HEK293 (cell line): ENCODE measurements at regions not wholly inside any gene's neighbourhood (a gene's known extent, or its start where the extent isn't known, plus 50 kb on each side); places are given as distances from the start of the nearest gene placed in this dataset.
A peak's percentile ranks its signal among the peaks of the same experiment; 100 is the strongest.

Experiments used
- CTCF ChIA-PET: fragments of 350-600 bp; formaldehyde crosslinking; extraction: SDS; loops from one replicate; lab custom pipeline; 2021; ENCODE audit warnings: antibody characterized with exemption; lab: Yijun Ruan, JAX
- POLR2A ChIA-PET: fragments of 300-600 bp; formaldehyde crosslinking; extraction: SDS; loops from one replicate; lab custom pipeline; 2020; ENCODE audit warnings: antibody characterized with exemption, inconsistent platforms; lab: Yijun Ruan, JAX
- H3K27ac ChIP-seq: fragments of 200-500 bp; sonication (Bioruptor generic); 2 replicates; pipeline ENCODE4 v1.5.1; 2014; ENCODE audit warnings: low read depth, low read length, control low read depth, inconsistent platforms; ENCODE audit errors: extremely low read depth
- H3K36me3 ChIP-seq, 2 experiments: fragments of 200-500 bp in 1 of 2; sonication (Bioruptor generic) in 1 of 2; 1 replicate in 1 of 2; 2 replicates in 1 of 2; pipeline ENCODE4 v1.5.1; 2014 to 2017; ENCODE audit warnings: inconsistent platforms in 2 of 2, low read length in 2 of 2; ENCODE audit not compliant: control insufficient read depth in 2 of 2, insufficient read depth in 1 of 2
- H3K4me1 ChIP-seq: fragments of 200-500 bp; sonication (Bioruptor generic); 2 replicates; pipeline ENCODE4 v1.5.1; 2014; ENCODE audit warnings: mild to moderate bottlenecking, low read length, inconsistent platforms; ENCODE audit not compliant: control insufficient read depth, insufficient read depth
- H3K4me3 ChIP-seq: 2 replicates; pipeline ENCODE4 v1.5.1; 2011; ENCODE audit warnings: low read depth, mild to moderate bottlenecking, control low read depth, low read length, moderate library complexity
- H3K9me3 ChIP-seq: fragments of 200-500 bp; sonication (Bioruptor generic); 2 replicates; pipeline ENCODE4 v1.5.1; 2014; ENCODE audit warnings: low read depth, low read length, inconsistent platforms; ENCODE audit not compliant: control insufficient read depth, insufficient read depth
- ELK4 ChIP-seq: IDR thresholded peaks from 2 replicates; pipeline ENCODE4 v1.6.1; 2011; ENCODE audit warnings: mild to moderate bottlenecking, low read depth, low read length, borderline replicate concordance
- PRDM1 ChIP-seq: fragments of 450-650 bp; formaldehyde crosslinking; IDR thresholded peaks from 2 replicates; pipeline ENCODE4; 2016; ENCODE audit warnings: missing biosample characterization, missing genetic modification characterization
- SALL2 ChIP-seq: fragments of 450-650 bp; formaldehyde crosslinking; IDR thresholded peaks from 2 replicates; pipeline ENCODE4 v1.5.0; 2017; ENCODE audit warnings: missing biosample characterization, mild to moderate bottlenecking, missing genetic modification characterization, borderline replicate concordance
- TCF7L2 ChIP-seq: IDR thresholded peaks from 2 replicates; pipeline ENCODE4 v1.6.1; 2011; ENCODE audit warnings: low read depth, mild to moderate bottlenecking, inconsistent platforms, low read length, moderate library complexity, borderline replicate concordance
- ZBTB48 ChIP-seq: fragments of 450-650 bp; formaldehyde crosslinking; IDR thresholded peaks from 2 replicates; pipeline ENCODE4 v1.5.1; 2016; ENCODE audit warnings: missing biosample characterization, missing genetic modification characterization
- ZBTB8A ChIP-seq: fragments of 450-650 bp; formaldehyde crosslinking; IDR thresholded peaks from 2 replicates; pipeline ENCODE4 v1.5.1; 2016; ENCODE audit warnings: missing biosample characterization, missing genetic modification characterization
- ZFP37 ChIP-seq: fragments of 450-650 bp; formaldehyde crosslinking; IDR thresholded peaks from 2 replicates; pipeline ENCODE4 v1.5.1; 2016; ENCODE audit warnings: missing biosample characterization, missing genetic modification characterization
- ZNF132 ChIP-seq: fragments of 450-650 bp; formaldehyde crosslinking; IDR thresholded peaks from 2 replicates; pipeline ENCODE4 v1.5.1; 2017; ENCODE audit warnings: missing biosample characterization, missing genetic modification characterization, borderline replicate concordance
- ZNF211 ChIP-seq: fragments of 450-650 bp; formaldehyde crosslinking; IDR thresholded peaks from 2 replicates; pipeline ENCODE4 v1.5.1; 2016; ENCODE audit warnings: low read depth, missing biosample characterization, missing genetic modification characterization
- ZNF266 ChIP-seq: fragments of 450-650 bp; formaldehyde crosslinking; IDR thresholded peaks from 2 replicates; pipeline ENCODE4 v1.5.1; 2016; ENCODE audit warnings: missing biosample characterization, missing genetic modification characterization, low read depth
- ZNF341 ChIP-seq: fragments of 450-650 bp; formaldehyde crosslinking; IDR thresholded peaks from 2 replicates; pipeline ENCODE4; 2016; ENCODE audit warnings: low read depth, missing biosample characterization, missing genetic modification characterization
- ZNF449 ChIP-seq: fragments of 450-650 bp; formaldehyde crosslinking; IDR thresholded peaks from 2 replicates; pipeline ENCODE4 v1.5.1; 2017; ENCODE audit warnings: missing biosample characterization, mild to moderate bottlenecking, missing genetic modification characterization, moderate library complexity
- ZNF513 ChIP-seq: fragments of 450-650 bp; IDR thresholded peaks from 2 replicates; pipeline ENCODE4 v1.5.1; 2018; ENCODE audit warnings: missing biosample characterization, missing genetic modification characterization
- ZNF529 ChIP-seq: fragments of 450-650 bp; formaldehyde crosslinking; IDR thresholded peaks from 2 replicates; pipeline ENCODE4 v1.5.1; 2017; ENCODE audit warnings: missing genetic modification characterization, missing biosample characterization; ENCODE audit not compliant: insufficient replicate concordance
- ZNF596 ChIP-seq: fragments of 450-650 bp; IDR thresholded peaks from 2 replicates; pipeline ENCODE4 v1.5.0; 2018; ENCODE audit warnings: missing biosample characterization, mild to moderate bottlenecking, missing genetic modification characterization, moderate library complexity
- ZNF664 ChIP-seq: fragments of 450-650 bp; formaldehyde crosslinking; IDR thresholded peaks from 2 replicates; pipeline ENCODE4 v1.5.1; 2016; ENCODE audit warnings: missing biosample characterization, missing genetic modification characterization
- ZNF701 ChIP-seq: fragments of 450-650 bp; formaldehyde crosslinking; IDR thresholded peaks from 2 replicates; pipeline ENCODE4 v1.5.1; 2016; ENCODE audit warnings: missing biosample characterization, missing genetic modification characterization
- ZNF704 ChIP-seq: fragments of 450-650 bp; formaldehyde crosslinking; IDR thresholded peaks from 2 replicates; pipeline ENCODE4 v1.5.1; 2016; ENCODE audit warnings: missing biosample characterization, missing genetic modification characterization
- ZNF747 ChIP-seq: fragments of 450-650 bp; formaldehyde crosslinking; IDR thresholded peaks from 2 replicates; pipeline ENCODE4 v1.5.1; 2016; ENCODE audit warnings: missing biosample characterization, missing genetic modification characterization
- TF ChIP-seq, protein P1 (sequence below): fragments of 450-650 bp; formaldehyde crosslinking; IDR thresholded peaks from 2 replicates; pipeline ENCODE4 v1.5.1; 2016; ENCODE audit warnings: missing biosample characterization, missing genetic modification characterization
- TF ChIP-seq, protein P2 (sequence below): fragments of 450-650 bp; formaldehyde crosslinking; conservative IDR thresholded peaks from 2 replicates; pipeline ENCODE4 v1.5.1; 2016; ENCODE audit warnings: low read depth, missing biosample characterization, missing genetic modification characterization
- TF ChIP-seq, protein P3 (sequence below): fragments of 450-650 bp; formaldehyde crosslinking; IDR thresholded peaks from 2 replicates; pipeline ENCODE4 v1.5.1; 2017; ENCODE audit warnings: missing biosample characterization, missing genetic modification characterization

DNA sequence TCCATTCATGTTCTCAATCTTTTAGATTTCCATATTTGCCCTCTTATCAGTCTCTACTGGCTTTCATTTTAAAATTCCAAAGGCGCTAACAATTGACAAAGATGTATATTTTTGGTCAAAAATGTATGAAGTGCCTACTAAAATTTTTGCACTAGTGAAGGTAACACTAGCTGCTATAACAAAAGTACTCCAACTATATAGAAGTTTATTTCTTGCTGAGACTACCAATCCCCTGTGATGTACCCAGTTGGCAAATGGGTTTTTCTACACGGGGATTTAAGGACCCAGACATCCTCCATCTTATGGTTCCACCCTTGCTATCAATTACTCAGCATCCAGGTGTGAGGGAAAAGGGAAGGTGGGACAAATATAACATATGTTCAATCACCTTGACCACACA lies 75.3 kb upstream of the TSPAN8 start:
- no peak overlapping the region for H3K4me3 ChIP-seq
- POLR2A ChIA-PET, result no interaction called here
- no peaks in the 10 kb centered on the region for H3K9me3 ChIP-seq
- H3K36me3 ChIP-seq, result no peaks in the 10 kb centered on the region
- H3K27ac ChIP-seq, result no peak overlapping the region
- no peak for TF ChIP-seq ZNF664 (tag by site-specific recombination)
- H3K4me1 ChIP-seq, result no peaks in the 10 kb centered on the region
- CTCF ChIA-PET, result no interaction called here

DNA sequence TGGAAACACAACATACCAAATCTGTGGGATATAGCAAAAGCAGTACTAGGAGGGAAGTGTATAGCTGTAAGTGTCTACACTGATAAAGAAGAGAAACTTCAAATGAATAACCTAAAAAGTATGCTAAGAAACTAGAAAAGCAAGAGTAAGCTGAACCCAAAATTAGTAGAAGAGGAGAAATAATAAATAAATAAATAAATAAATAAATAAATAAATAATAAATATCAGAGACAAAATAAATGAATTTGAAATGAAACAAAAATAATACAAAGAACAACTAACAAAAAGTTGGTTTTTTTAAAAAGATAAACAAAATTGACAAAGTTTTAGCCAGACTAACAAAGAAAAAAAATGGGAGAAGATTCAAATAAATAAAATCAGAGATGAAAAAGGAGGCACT lies 72.7 kb upstream of the TSPAN8 start:
- CTCF ChIA-PET, result interaction anchor here (0.7 kb wide), 1 partner anchor 16 kb away, joined by 3 read pairs; no protein-coding TSS in a partner anchor
- Histone ChIP-seq H3K4me1 (no peaks in the 10 kb centered on the region), H3K9me3 (no peaks in the 10 kb centered on the region)
- no peak for TF ChIP-seq ZNF132 (tag by site-specific recombination)
- no peak for TF ChIP-seq SALL2 (tag by site-specific recombination)
- no peak for TF ChIP-seq ZNF704
- no peak for TF ChIP-seq ZNF596 (tag by site-specific recombination)
- TF ChIP-seq, protein P1, sequence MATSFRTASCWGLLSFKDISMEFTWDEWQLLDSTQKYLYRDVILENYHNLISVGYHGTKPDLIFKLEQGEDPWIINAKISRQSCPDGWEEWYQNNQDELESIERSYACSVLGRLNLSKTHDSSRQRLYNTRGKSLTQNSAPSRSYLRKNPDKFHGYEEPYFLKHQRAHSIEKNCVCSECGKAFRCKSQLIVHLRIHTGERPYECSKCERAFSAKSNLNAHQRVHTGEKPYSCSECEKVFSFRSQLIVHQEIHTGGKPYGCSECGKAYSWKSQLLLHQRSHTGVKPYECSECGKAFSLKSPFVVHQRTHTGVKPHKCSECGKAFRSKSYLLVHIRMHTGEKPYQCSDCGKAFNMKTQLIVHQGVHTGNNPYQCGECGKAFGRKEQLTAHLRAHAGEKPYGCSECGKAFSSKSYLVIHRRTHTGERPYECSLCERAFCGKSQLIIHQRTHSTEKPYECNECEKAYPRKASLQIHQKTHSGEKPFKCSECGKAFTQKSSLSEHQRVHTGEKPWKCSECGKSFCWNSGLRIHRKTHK, result no peak
- no peak for TF ChIP-seq ZBTB48 (tag by site-specific recombination)
- TF ChIP-seq ZNF701 (tag by site-specific recombination), result no peak
- TF ChIP-seq ELK4, result no peak
- TF ChIP-seq ZNF513 (tag by site-specific recombination), result no peak
- TF ChIP-seq ZNF341 (tag by site-specific recombination), result no peak
- TF ChIP-seq ZNF266 (tag by site-specific recombination), result peak; percentile 73
- no peak for TF ChIP-seq ZNF211
- TF ChIP-seq ZNF529, result peak; percentile 43
- TF ChIP-seq, protein P2, sequence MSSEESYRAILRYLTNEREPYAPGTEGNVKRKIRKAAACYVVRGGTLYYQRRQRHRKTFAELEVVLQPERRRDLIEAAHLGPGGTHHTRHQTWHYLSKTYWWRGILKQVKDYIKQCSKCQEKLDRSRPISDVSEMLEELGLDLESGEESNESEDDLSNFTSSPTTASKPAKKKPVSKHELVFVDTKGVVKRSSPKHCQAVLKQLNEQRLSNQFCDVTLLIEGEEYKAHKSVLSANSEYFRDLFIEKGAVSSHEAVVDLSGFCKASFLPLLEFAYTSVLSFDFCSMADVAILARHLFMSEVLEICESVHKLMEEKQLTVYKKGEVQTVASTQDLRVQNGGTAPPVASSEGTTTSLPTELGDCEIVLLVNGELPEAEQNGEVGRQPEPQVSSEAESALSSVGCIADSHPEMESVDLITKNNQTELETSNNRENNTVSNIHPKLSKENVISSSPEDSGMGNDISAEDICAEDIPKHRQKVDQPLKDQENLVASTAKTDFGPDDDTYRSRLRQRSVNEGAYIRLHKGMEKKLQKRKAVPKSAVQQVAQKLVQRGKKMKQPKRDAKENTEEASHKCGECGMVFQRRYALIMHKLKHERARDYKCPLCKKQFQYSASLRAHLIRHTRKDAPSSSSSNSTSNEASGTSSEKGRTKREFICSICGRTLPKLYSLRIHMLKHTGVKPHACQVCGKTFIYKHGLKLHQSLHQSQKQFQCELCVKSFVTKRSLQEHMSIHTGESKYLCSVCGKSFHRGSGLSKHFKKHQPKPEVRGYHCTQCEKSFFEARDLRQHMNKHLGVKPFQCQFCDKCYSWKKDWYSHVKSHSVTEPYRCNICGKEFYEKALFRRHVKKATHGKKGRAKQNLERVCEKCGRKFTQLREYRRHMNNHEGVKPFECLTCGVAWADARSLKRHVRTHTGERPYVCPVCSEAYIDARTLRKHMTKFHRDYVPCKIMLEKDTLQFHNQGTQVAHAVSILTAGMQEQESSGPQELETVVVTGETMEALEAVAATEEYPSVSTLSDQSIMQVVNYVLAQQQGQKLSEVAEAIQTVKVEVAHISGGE (tag by site-specific recombination), result peak; percentile 88
- no peak for TF ChIP-seq PRDM1 (tag by site-specific recombination)
- no peak for TF ChIP-seq ZNF449 (tag by site-specific recombination)
- TF ChIP-seq ZNF747 (tag by site-specific recombination), result no peak
- TF ChIP-seq, protein P3, sequence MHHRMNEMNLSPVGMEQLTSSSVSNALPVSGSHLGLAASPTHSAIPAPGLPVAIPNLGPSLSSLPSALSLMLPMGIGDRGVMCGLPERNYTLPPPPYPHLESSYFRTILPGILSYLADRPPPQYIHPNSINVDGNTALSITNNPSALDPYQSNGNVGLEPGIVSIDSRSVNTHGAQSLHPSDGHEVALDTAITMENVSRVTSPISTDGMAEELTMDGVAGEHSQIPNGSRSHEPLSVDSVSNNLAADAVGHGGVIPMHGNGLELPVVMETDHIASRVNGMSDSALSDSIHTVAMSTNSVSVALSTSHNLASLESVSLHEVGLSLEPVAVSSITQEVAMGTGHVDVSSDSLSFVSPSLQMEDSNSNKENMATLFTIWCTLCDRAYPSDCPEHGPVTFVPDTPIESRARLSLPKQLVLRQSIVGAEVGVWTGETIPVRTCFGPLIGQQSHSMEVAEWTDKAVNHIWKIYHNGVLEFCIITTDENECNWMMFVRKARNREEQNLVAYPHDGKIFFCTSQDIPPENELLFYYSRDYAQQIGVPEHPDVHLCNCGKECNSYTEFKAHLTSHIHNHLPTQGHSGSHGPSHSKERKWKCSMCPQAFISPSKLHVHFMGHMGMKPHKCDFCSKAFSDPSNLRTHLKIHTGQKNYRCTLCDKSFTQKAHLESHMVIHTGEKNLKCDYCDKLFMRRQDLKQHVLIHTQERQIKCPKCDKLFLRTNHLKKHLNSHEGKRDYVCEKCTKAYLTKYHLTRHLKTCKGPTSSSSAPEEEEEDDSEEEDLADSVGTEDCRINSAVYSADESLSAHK (tag by site-specific recombination), result no peak
- TF ChIP-seq ZFP37 (tag by site-specific recombination), result peak; percentile 80
- TF ChIP-seq TCF7L2, result no peak
- peak; percentile 81 for TF ChIP-seq ZBTB8A (tag by site-specific recombination)

More for the DNA sequence above, 72.7 kb upstream of the TSPAN8 start:
- H3K27ac ChIP-seq, result no peak overlapping the region
- H3K4me3 ChIP-seq, result no peak overlapping the region
- POLR2A ChIA-PET, result no interaction called here
- no peaks in the 10 kb centered on the region for H3K36me3 ChIP-seq
